ENCODE measurements at regions not wholly inside any gene's neighbourhood (a gene's known extent, or its start where the extent isn't known, plus 50 kb on each side); places are given as distances from the start of the nearest gene placed in this dataset.

GRCh38 chr9:28770827-28771226 lies 1197.5 kb upstream of the C9orf72 start:
- TF ChIP-seq POLR2A (IDR thresholded peaks at IDR 0.05) (no peak), CTCF (IDR thresholded peaks at IDR 0.05) (no peak)
- no peak overlapping the region for H3K27ac ChIP-seq
- peaks cover 0 to 7% of the 10 kb centered on the region in 2 donors for H3K4me1 ChIP-seq
- H3K9me3 ChIP-seq, result no peaks in the 10 kb centered on the region
- intact Hi-C loops (cut with DNase I), result no loop called here
- no peaks in the 10 kb centered on the region for H3K36me3 ChIP-seq
- 61 to 75% methylated on average over 2 of the region's 2 CpGs for WGBS, 2 donors
- no peak for DNase-seq
- no peak overlapping the region for H3K4me3 ChIP-seq (replicated peaks in 1 of 3)
- no peaks in the 10 kb centered on the region for H3K27me3 ChIP-seq

- Histone ChIP-seq H3K9me3 (no peaks in the 10 kb centered on the region), H3K4me1 (peaks cover 0 to 4% of the 10 kb centered on the region in 2 donors), H3K27ac (no peak overlapping the region), H3K27me3 (no peaks in the 10 kb centered on the region), H3K36me3 (no peaks in the 10 kb centered on the region), H3K4me3 (replicated peaks in 1 of 3) (no peak overlapping the region)
- intact Hi-C loops (cut with DNase I), result no loop called here
- no peak for DNase-seq
- TF ChIP-seq POLR2A (IDR thresholded peaks at IDR 0.05) (no peak), CTCF (IDR thresholded peaks at IDR 0.05) (peak in 4 of 6 experiments; percentile 26 to 69 (median 55))
- WGBS, 2 donors, result 35 to 46% methylated on average over 8 of the region's 8 CpGs
Observed at GRCh38 chr9:28774433-28775235, 1201.4 kb upstream of the C9orf72 start.

GRCh38 chr9:28779243-28779642 lies 1206.0 kb upstream of the C9orf72 start:
- intact Hi-C loops (cut with DNase I), result no loop called here
- Histone ChIP-seq H3K27me3 (no peaks in the 10 kb centered on the region), H3K27ac (no peak overlapping the region), H3K4me1 (peaks cover 0 to 6% of the 10 kb centered on the region in 2 donors), H3K4me3 (replicated peaks in 1 of 3) (no peak overlapping the region), H3K36me3 (no peaks in the 10 kb centered on the region), H3K9me3 (no peaks in the 10 kb centered on the region)
- DNase-seq, result no peak
- TF ChIP-seq CTCF (IDR thresholded peaks at IDR 0.05) (no peak), POLR2A (IDR thresholded peaks at IDR 0.05) (no peak)

- no peaks in the 10 kb centered on the region for H3K9me3 ChIP-seq
- DNase-seq, result no peak
- peaks cover 0 to 6% of the 10 kb centered on the region in 2 donors for H3K4me1 ChIP-seq
- intact Hi-C loops (cut with DNase I), result no loop called here
- H3K4me3 ChIP-seq (replicated peaks in 1 of 3), result no peak overlapping the region
- H3K36me3 ChIP-seq, result no peaks in the 10 kb centered on the region
- no peak overlapping the region for H3K27ac ChIP-seq
- no peaks in the 10 kb centered on the region for H3K27me3 ChIP-seq
- TF ChIP-seq CTCF (IDR thresholded peaks at IDR 0.05), result no peak
- TF ChIP-seq POLR2A (IDR thresholded peaks at IDR 0.05), result no peak
Observed at GRCh38 chr9:28781481-28781880, 1208.2 kb upstream of the C9orf72 start.

- peaks cover 0 to 6% of the 10 kb centered on the region in 2 donors for H3K4me1 ChIP-seq
- TF ChIP-seq CTCF (IDR thresholded peaks at IDR 0.05), result no peak
- DNase-seq, result no peak
- 91 to 94% methylated on average over 1 of the region's 1 CpG for WGBS, 2 donors
- no peaks in the 10 kb centered on the region for H3K36me3 ChIP-seq
- intact Hi-C loops (cut with DNase I), result no loop called here
- no peaks in the 10 kb centered on the region for H3K9me3 ChIP-seq
- no peak overlapping the region for H3K27ac ChIP-seq
- H3K4me3 ChIP-seq (replicated peaks in 1 of 3), result no peak overlapping the region
- no peaks in the 10 kb centered on the region for H3K27me3 ChIP-seq
Observed at GRCh38 chr9:28782630-28783029, 1209.3 kb upstream of the C9orf72 start.

All from thyroid gland (tissue), 4 donors.